Activated CD4-positive, alpha-beta T cell treated with anti-CD3 and anti-CD28 coated beads, Interleukin-2, amount 10 ng/mL, durations not matched to agents 7 days and 5 days (primary cell): ENCODE measurements at regions not wholly inside any gene's neighbourhood (a gene's known extent, or its start where the extent isn't known, plus 50 kb on each side); places are given as distances from the start of the nearest gene placed in this dataset.

Experiments
- CTCF ChIA-PET: fragments of 350-600 bp; sonication (Branson Sonifier 250); formaldehyde crosslinking; loops from one replicate; lab custom pipeline; 2021; ENCODE audit warnings: antibody characterized with exemption; lab: Charles Lee
- POLR2A ChIA-PET: fragments of 350-600 bp; sonication (Branson Sonifier 250); formaldehyde crosslinking; loops from one replicate; lab custom pipeline; 2021; ENCODE audit warnings: antibody characterized with exemption; lab: Charles Lee
- DNase-seq: peaks from one replicate; pipeline ENCODE4 v3.0.0-alpha.2; 2020
- H3K27ac Mint-ChIP-seq: one replicate; pipeline ENCODE4 v1.8.0; 2021; ENCODE audit warnings: mild to moderate bottlenecking, moderate library complexity, mixed read lengths
- H3K27me3 Mint-ChIP-seq: one replicate; pipeline ENCODE4 v1.8.0; 2021; ENCODE audit warnings: mixed read lengths
- H3K36me3 Mint-ChIP-seq: one replicate; pipeline ENCODE4 v1.8.0; 2021; ENCODE audit warnings: low read depth, mixed read lengths
- H3K4me1 Mint-ChIP-seq: one replicate; pipeline ENCODE4 v1.8.0; 2021; ENCODE audit warnings: mixed read lengths
- H3K4me3 Mint-ChIP-seq: one replicate; pipeline ENCODE4 v1.8.0; 2021; ENCODE audit warnings: mild to moderate bottlenecking, moderate library complexity, mixed read lengths
- H3K9me3 Mint-ChIP-seq: one replicate; pipeline ENCODE4 v1.8.0; 2021; ENCODE audit warnings: mixed read lengths

DNA sequence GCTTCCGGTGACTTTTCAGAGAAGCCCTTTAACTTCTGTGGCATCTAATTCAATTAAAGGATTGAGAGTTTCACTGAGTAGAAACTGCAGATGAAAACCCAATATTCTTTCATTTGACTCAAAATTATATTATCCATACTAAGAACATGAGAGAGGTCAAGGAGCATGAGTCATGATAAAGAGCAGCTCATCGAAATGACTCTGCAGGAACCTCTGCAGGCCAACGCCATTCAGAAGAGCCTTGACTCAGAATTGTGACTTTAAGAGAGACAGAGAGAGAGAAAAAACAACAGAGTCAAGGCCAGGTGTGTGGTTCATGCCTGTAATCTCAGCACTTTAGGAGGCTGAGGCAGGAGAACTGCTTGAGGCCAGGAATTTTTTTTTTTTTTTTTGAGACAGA is 417.2 kb upstream of the XYLT1 start:
- Mint-ChIP-seq H3K9me3 (no peaks in the 10 kb centered on the region), H3K27ac (no peak overlapping the region), H3K27me3 (peaks cover 2% of the 10 kb centered on the region), H3K4me1 (no peaks in the 10 kb centered on the region), H3K4me3 (no peak overlapping the region), H3K36me3 (no peaks in the 10 kb centered on the region)
- DNase-seq = no peak
- CTCF ChIA-PET = no interaction called here
- POLR2A ChIA-PET = no interaction called here

- H3K27ac Mint-ChIP-seq = no peak overlapping the region
- H3K9me3 Mint-ChIP-seq = no peaks in the 10 kb centered on the region
- peaks cover 2% of the 10 kb centered on the region for H3K27me3 Mint-ChIP-seq
- POLR2A ChIA-PET = no interaction called here
- CTCF ChIA-PET = no interaction called here
- no peak overlapping the region for H3K4me3 Mint-ChIP-seq
- H3K4me1 Mint-ChIP-seq = no peaks in the 10 kb centered on the region
- no peaks in the 10 kb centered on the region for H3K36me3 Mint-ChIP-seq
- no peak for DNase-seq
Observed at GRCh38 chr16:17885659-17886207, 415.0 kb upstream of the XYLT1 start.

GRCh38 chr16:17877821-17878360 is 407.1 kb upstream of the XYLT1 start:
- H3K4me3 Mint-ChIP-seq = no peak overlapping the region
- ChIA-PET CTCF (no interaction called here), POLR2A (no interaction called here)
- DNase-seq = no peak
- H3K36me3 Mint-ChIP-seq = no peaks in the 10 kb centered on the region
- H3K27ac Mint-ChIP-seq = no peak overlapping the region
- H3K4me1 Mint-ChIP-seq = no peaks in the 10 kb centered on the region
- H3K27me3 Mint-ChIP-seq = peaks cover 4% of the 10 kb centered on the region
- no peaks in the 10 kb centered on the region for H3K9me3 Mint-ChIP-seq

GRCh38 chr16:17866996-17867395 is 396.2 kb upstream of the XYLT1 start:
- ChIA-PET POLR2A (no interaction called here), CTCF (no interaction called here)
- Mint-ChIP-seq H3K4me3 (no peak overlapping the region), H3K4me1 (no peaks in the 10 kb centered on the region), H3K36me3 (no peaks in the 10 kb centered on the region), H3K27me3 (no peaks in the 10 kb centered on the region), H3K27ac (no peak overlapping the region), H3K9me3 (no peaks in the 10 kb centered on the region)
- no peak for DNase-seq

DNA sequence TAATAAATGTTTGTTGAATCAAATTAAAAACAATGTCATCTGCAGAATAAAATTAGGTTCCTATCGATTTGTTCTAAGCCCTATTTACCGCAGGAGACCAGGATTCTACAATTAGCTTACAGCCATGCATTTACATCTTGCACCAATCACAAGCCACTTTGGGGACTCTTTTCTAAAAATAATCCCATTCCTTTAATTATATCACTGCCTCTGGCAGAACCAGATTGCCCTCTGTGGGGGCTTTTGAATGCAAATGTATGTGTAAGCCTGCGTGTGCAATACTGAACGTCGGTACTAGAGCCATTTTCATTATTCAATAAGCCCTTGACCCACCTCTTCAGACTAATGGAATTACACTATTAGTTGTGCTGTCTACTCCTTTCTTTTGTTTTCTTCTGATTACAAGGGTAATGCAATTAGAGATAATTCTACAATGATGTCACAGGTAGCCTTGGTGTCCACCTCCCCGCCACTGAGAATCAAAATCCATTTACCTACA is 391.3 kb upstream of the XYLT1 start:
- POLR2A ChIA-PET = no interaction called here
- DNase-seq = no peak
- CTCF ChIA-PET = no interaction called here
- Mint-ChIP-seq H3K27ac (no peak overlapping the region), H3K36me3 (no peaks in the 10 kb centered on the region), H3K4me1 (no peaks in the 10 kb centered on the region), H3K9me3 (no peaks in the 10 kb centered on the region), H3K27me3 (no peaks in the 10 kb centered on the region), H3K4me3 (no peak overlapping the region)

DNA sequence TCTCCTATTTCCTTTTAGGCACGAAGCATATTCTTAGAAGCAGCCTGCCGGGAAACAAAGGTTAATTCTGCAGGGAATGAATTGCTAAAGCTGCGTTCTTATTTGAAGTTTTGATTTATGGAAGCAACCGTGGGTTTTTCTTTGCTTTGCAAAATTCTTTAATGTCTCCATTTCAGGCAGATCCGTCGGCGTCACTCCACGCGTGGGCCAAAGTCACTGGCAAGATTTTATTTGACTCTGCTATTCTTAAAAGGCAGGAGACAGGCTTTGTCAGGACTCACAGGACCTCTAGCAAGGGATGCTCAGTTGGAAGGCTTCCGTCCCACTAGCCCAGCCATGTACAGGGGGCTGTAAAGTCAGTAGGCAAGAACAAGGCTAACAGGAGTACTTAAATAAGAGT is 387.3 kb upstream of the XYLT1 start:
- no peak for DNase-seq
- H3K27me3 Mint-ChIP-seq = no peaks in the 10 kb centered on the region
- no peak overlapping the region for H3K4me3 Mint-ChIP-seq
- CTCF ChIA-PET = no interaction called here
- peaks cover 5% of the 10 kb centered on the region for H3K9me3 Mint-ChIP-seq
- no peak overlapping the region for H3K27ac Mint-ChIP-seq
- no peaks in the 10 kb centered on the region for H3K36me3 Mint-ChIP-seq
- POLR2A ChIA-PET = no interaction called here
- no peaks in the 10 kb centered on the region for H3K4me1 Mint-ChIP-seq

DNA sequence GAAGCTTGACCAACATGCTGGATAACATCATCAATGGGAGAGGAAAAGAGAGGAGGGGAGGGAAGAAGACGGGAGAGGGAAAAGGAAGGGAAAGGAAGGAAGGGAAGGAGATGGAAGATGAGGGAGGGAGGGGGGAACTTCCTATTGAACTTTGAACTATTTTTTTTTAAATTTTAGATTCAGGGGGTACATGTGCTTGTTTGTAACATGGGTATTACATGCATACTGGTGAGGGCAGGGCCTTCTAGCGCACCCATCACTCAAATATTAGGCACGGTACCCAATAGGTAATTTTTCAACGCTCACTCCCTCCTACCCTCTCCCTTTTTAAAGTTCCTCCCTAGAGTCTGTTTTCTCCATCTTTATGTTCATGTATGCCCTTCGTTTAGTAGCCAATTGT is 383.2 kb upstream of the XYLT1 start:
- no peak for DNase-seq
- CTCF ChIA-PET = no interaction called here
- Mint-ChIP-seq H3K9me3 (peaks cover 5% of the 10 kb centered on the region), H3K27ac (no peak overlapping the region), H3K4me3 (no peak overlapping the region), H3K4me1 (no peaks in the 10 kb centered on the region), H3K27me3 (no peaks in the 10 kb centered on the region), H3K36me3 (no peaks in the 10 kb centered on the region)
- POLR2A ChIA-PET = no interaction called here

- Mint-ChIP-seq H3K9me3 (peaks cover 5% of the 10 kb centered on the region), H3K36me3 (no peaks in the 10 kb centered on the region), H3K4me1 (no peaks in the 10 kb centered on the region), H3K27me3 (no peaks in the 10 kb centered on the region), H3K4me3 (no peak overlapping the region), H3K27ac (no peak overlapping the region)
- CTCF ChIA-PET = no interaction called here
- no peak for DNase-seq
- POLR2A ChIA-PET = no interaction called here
Observed at GRCh38 chr16:17852977-17853702, 382.4 kb upstream of the XYLT1 start.

DNA sequence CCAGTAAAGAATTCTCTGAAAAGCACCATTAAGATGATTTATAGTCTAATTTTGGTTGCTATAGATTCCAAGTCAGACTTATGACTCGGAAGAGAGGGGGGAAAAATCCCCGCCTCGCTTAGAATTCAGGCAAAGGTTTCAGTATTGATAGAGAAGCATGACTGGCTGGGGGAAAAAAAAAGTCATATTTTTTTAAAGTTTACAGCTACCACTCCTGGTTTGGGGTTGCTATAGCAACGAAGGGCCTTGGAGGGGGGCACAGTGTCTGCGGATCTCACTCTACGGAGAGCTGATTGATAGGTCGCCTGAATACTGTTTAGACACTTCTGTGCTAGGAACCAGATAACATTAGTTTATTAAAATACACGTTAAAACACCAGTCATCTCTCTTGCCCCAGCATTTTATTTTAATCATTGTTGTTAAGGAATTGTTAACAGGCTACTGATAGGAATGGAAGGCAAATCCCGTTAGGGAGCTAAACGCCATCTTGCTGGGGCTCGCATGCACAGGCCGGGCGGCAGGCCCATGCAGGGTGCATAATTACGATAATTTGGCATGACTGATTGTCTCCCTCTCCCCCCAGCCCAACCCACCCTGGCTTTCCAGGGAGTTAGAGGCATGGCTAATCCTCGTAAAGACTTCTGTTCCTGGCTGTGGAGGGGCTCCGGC is 380.0 kb upstream of the XYLT1 start:
- Mint-ChIP-seq H3K4me3 (no peak overlapping the region), H3K4me1 (no peaks in the 10 kb centered on the region), H3K27ac (no peak overlapping the region), H3K36me3 (no peaks in the 10 kb centered on the region), H3K9me3 (peaks cover 2% of the 10 kb centered on the region), H3K27me3 (no peaks in the 10 kb centered on the region)
- DNase-seq = no peak
- CTCF ChIA-PET = no interaction called here
- POLR2A ChIA-PET = no interaction called here

GRCh38 chr16:17847234-17847795 is 376.6 kb upstream of the XYLT1 start:
- no peak for DNase-seq
- Mint-ChIP-seq H3K9me3 (no peaks in the 10 kb centered on the region), H3K27me3 (no peaks in the 10 kb centered on the region), H3K36me3 (no peaks in the 10 kb centered on the region), H3K27ac (no peak overlapping the region), H3K4me1 (no peaks in the 10 kb centered on the region), H3K4me3 (no peak overlapping the region)
- POLR2A ChIA-PET = no interaction called here
- CTCF ChIA-PET = no interaction called here

GRCh38 chr16:17846030-17846429 is 375.3 kb upstream of the XYLT1 start:
- H3K9me3 Mint-ChIP-seq = no peaks in the 10 kb centered on the region
- H3K4me1 Mint-ChIP-seq = no peaks in the 10 kb centered on the region
- H3K27me3 Mint-ChIP-seq = no peaks in the 10 kb centered on the region
- no peak for DNase-seq
- H3K36me3 Mint-ChIP-seq = no peaks in the 10 kb centered on the region
- H3K4me3 Mint-ChIP-seq = no peak overlapping the region
- H3K27ac Mint-ChIP-seq = no peak overlapping the region
- POLR2A ChIA-PET = no interaction called here
- CTCF ChIA-PET = no interaction called here

DNA sequence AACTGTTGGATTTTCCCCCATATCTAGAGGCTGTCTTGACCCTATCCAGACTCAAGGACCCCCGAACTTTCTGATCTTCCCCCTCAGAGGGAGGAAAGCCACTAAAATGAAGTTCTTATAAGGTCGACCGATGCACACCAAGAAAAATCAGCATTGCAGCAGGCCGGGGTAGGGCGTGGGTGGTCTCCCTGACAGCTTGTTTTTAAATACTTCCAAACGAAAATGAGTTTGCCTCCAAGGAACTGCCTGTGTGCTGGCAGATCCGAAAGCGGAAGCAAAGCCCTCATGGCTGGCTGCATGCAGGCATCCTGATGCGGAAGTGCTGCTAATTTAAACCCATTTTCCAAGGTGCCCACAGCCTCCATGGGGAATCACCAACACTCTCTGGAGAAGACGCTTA is 374.3 kb upstream of the XYLT1 start:
- Mint-ChIP-seq H3K27me3 (no peaks in the 10 kb centered on the region), H3K4me3 (no peak overlapping the region), H3K36me3 (no peaks in the 10 kb centered on the region), H3K27ac (no peak overlapping the region), H3K4me1 (no peaks in the 10 kb centered on the region), H3K9me3 (no peaks in the 10 kb centered on the region)
- POLR2A ChIA-PET = no interaction called here
- CTCF ChIA-PET = no interaction called here
- no peak for DNase-seq

GRCh38 chr16:17843905-17844304 is 373.1 kb upstream of the XYLT1 start:
- Mint-ChIP-seq H3K4me3 (no peak overlapping the region), H3K4me1 (no peaks in the 10 kb centered on the region), H3K9me3 (no peaks in the 10 kb centered on the region), H3K27me3 (no peaks in the 10 kb centered on the region), H3K36me3 (no peaks in the 10 kb centered on the region), H3K27ac (no peak overlapping the region)
- no peak for DNase-seq
- ChIA-PET CTCF (no interaction called here), POLR2A (no interaction called here)
